T-helper 1 cell (primary cell): ENCODE measurements at regions not wholly inside any gene's neighbourhood (a gene's known extent, or its start where the extent isn't known, plus 50 kb on each side); places are given as distances from the start of the nearest gene placed in this dataset.
"Not testable (repeated sequence)": the region's sequence is repeated elsewhere in the genome, so short reads cannot be mapped to it uniquely, and the experiment has no call there.

Experiments used
- DNase-seq, 5 donors: peaks; one replicate each; pipeline ENCODE4 v3.0.0-alpha.2; 2012 to 2020

- DNase-seq = no peak
These were observed 160.0 kb downstream of the OSR1 start for GRCh38 chr2:19198381-19198780.

- DNase-seq = no peak
These were observed 162.8 kb downstream of the OSR1 start for GRCh38 chr2:19195661-19196060.

- DNase-seq = no peak
These were observed 169.0 kb downstream of the OSR1 start for GRCh38 chr2:19189391-19189790.

- DNase-seq = no peak
These were observed 171.0 kb downstream of the OSR1 start for GRCh38 chr2:19187323-19188020.

GRCh38 chr2:19185086-19185485, 173.3 kb downstream of the OSR1 start:
- DNase-seq = no peak

DNA sequence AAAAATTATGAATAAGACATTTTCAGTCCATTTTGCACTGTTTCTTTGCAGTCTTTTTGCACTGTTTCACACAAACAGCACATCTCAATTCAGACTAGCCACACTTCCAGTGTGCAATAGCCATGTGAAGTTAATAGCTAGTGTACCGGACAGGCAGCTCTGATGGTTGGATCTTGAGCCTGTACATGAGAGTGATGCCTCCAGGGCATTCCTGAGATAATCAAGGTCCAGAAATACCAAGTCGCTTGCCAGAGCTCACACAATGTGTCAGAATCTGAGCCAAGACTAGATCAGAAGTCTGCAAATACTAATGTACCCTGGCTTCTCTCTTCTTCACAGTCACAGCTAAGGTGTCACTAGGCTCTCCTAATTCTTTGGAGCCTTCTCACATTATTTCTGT, 180.2 kb downstream of the OSR1 start:
- no peak for DNase-seq

DNA sequence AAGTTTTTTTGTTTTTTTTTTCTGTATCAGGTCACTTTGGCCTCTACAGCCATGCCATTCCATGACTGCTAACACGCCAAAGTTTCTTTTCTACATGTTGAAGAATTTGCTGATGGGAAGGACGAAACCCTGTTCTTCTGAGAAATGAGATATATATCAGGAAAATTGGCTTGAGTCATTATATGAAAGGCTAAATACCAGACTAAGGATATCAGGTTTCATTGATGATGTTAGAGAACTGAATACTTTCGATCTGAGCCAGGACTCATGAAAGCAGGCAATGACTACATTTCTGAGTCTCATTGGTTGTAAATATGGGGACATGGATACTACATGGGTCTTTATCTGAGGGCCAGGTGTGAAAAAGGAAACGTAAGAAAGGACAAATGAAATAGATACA, 181.4 kb downstream of the OSR1 start:
- no peak for DNase-seq

DNA sequence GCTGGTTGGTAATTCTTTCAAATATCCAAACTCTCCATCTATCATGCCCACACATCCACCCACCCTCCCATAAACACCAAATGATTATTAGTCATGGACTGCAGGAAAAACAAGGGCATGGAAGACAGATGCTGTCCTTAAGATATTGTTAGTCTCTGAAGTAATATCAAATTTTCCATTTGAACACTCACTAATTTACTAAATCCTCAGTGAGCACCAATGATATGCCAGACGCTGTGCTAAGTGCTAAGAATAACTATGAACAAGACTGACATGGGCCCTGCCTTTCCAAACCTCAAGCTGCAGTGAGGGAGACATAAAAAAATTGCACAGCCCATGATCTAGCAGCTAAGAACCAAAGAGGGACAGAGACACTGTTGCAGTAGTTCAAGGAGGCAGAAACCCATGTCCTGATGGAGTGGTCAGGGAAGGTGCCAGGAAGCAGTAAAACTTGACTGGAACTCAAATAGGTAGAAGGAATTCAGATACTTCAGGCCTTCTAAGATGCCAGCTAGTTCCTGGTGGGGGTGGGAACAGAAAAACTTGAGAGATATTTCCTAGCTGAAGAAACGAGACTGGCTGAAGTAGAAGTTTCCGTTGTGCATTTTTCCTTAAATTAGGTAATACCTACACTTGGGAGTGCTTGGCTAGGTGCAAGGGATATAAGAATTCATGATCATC, 182.1 kb downstream of the OSR1 start:
- no peak for DNase-seq

DNA sequence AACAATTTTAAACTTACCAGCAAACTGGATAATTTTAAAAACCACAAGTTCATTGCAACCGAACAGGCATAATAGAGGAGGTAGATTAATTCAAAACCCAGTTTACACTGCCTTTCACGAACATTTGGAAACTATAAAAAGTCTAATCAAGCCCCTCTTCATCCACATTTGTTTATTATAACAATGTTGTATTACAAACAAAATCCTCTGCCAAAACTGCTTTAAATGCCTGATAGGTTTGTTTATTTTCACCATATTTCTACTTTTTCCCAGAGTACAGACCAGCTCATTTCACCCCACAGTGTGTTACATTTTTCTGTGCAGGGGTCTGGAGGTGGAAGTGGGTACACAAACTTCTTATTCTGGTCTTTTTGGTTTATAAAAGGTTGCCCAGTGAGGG, 184.2 kb downstream of the OSR1 start:
- DNase-seq = no peak

DNA sequence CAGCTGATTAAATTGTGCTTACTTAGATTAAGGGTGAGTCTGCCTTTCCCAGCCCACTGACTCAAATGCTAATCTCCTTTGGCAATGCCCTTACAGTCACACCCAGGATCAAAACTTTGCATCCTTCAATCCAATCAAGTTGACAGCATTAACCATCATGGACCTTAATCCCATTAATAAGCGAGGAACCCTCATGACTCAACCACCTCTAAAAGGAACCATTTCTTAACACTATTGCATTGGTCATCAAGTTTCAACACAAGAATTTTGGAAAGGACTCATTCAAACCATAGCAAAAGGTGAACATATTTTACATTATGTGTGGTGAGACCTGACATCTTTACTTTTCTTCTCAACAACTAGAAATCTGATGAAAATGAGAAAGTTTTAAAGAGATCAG, 187.0 kb downstream of the OSR1 start:
- DNase-seq = no peak

- DNase-seq = no peak
These were observed 189.2 kb downstream of the OSR1 start for GRCh38 chr2:19169134-19169768.

DNA sequence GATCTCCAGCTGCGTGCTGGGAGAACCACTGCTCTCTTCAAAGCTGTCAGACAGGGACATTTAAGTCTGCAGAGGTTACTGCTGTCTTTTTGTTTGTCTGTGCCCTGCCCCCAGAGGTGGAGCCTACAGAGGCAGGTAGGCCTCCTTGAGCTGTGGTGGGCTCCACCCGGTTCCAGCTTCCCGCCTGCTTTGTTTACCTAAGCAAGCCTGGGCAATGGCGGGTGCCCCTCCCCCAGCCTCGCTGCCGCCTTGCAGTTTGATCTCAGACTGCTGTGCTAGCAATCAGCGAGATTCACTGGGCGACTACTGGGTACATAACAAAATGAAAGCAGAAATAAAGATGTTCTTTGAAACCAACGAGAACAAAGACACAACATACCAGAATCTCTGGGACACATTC, 194.3 kb downstream of the OSR1 start:
- DNase-seq = not testable (repeated sequence)

- no peak for DNase-seq
These were observed 199.5 kb downstream of the OSR1 start for GRCh38 chr2:19158896-19159295.

DNA sequence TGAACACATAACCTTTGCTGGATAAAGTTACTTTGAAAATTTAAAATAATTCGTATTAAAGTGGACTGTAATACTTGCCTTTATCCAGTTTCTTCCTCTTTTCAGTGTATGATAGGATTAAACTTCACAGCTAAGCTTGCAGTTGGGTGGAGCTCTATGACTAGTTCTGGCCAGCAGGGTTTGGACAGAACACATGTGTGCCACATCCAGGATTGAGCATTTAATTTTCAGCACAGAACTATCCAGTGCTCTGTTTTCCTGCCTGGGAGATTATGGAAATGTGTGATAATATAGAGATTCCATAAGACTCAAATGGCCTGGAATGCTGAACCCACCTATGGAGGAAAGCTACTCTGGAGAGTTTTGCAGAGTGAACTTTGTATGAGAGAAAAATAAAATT, 200.2 kb downstream of the OSR1 start:
- no peak for DNase-seq

DNA sequence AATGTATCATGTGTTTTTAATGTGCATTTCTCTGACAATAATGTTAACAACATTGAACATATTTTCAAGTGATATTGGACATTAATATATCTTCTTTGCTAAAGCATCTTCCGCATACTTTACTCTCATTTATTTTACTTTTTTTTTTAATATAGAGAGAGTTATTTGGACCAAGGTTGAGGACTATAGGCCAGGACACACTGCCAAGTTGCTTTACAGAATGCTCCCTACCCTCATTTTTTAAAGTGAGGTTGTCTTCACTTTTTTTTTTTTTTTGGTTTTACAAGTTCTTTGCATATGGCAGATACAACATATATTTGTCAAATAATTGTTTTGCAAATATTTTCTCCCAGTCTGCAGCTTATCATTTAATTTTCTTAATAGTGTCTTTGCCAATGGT, 201.8 kb downstream of the OSR1 start:
- no peak for DNase-seq

GRCh38 chr2:19150726-19151125, 207.7 kb downstream of the OSR1 start:
- DNase-seq = no peak

DNA sequence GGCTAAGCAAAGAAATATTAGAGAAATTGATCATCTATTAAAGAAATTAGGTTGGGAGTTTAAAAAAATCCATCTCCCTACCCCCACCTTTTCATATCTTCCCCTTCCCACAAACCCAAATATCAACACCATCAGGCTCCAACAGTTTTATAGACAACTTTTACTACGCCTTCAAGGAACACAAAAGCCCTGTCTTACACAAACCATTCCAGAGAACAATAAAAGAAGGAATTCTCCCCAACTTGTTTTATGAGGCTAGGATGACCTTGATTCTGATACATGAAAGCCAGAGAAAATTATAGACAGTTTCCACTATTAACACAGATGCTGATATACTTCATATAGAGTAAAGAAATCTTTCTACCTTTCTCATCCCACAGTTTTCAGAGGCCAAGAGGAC, 211.6 kb downstream of the OSR1 start:
- no peak for DNase-seq

- DNase-seq = no peak
These were observed 217.0 kb downstream of the OSR1 start for GRCh38 chr2:19141234-19142004.

DNA sequence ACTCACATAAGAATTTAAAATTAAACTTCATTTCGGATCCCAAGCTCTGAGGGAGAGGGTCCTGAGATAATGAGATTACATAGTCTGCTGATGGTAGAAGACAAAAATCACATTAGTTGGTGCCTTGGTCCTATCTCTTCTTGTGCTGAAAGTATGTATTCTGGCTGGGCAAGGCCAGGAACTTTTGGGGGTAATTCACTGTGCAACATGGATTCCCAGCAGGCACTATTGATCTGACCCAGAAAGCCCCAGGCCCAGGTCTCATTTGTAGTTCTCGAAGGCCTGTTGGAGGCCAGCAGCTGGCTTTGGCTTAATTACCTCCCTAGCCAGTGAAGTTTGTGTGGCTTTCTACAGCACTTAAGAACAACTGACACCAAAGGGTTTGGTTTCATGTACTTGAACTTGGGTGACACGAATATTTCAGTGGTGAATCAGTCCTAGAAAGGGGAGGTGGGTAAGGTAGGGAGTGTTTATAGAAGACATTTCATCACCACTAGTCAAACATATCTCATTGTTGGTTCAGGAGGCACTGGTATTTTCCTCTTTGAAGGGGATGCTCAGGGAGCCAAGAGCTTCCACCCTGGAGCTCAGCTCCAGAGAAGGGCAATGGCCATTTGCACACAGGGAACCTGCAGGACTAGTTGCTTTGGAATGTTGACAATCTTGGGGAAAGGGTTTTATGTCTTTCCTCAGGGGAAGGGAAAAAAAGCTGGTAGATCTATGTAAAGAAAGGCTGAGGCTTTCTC, 217.8 kb downstream of the OSR1 start:
- DNase-seq = no peak

- no peak for DNase-seq
These were observed 219.0 kb downstream of the OSR1 start for GRCh38 chr2:19139386-19139785.

DNA sequence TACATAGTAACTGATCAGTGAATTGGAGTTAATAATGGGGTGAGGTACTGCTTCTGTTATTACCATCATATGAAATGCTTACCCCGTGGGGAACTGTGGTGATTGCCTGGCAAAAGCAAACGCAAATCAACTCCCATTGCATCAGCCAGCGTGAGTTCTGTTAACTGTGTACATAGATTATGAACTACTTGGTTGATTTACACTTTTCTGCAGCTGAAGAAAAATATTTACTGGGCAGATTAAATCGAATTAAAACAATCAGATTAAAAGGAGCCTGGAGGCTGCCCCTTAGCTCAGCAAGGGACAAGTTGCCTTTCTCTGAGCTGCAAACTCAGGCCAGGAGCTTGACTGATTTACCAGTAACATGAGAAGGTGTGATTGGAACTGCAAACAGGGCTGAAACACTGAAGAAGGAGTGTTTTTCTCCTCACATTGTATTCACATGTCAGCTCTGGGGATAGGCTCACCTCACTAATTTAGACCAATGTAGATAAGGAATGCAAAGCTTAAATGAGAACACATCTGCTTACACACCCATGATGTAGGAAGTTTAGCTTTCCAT, 220.1 kb downstream of the OSR1 start:
- no peak for DNase-seq

GRCh38 chr2:19137433-19137832, 221.0 kb downstream of the OSR1 start:
- no peak for DNase-seq
